Superior temporal gyrus (tissue), 1 donor: ENCODE measurements at regions not wholly inside any gene's neighbourhood (a gene's known extent, or its start where the extent isn't known, plus 50 kb on each side); places are given as distances from the start of the nearest gene placed in this dataset.

ENCODE experiments used
- DNase-seq: peaks from one replicate; pipeline ENCODE4 v3.0.0-alpha.2; 2016; ENCODE audit errors: extremely low spot score

GRCh38 chr14:83421711-83422110 lies 1888.1 kb upstream of the SEL1L start:
- DNase-seq, result no peak

GRCh38 chr14:83425138-83425537 lies 1891.5 kb upstream of the SEL1L start:
- DNase-seq, result no peak

GRCh38 chr14:83425706-83426105 lies 1892.1 kb upstream of the SEL1L start:
- DNase-seq, result no peak

GRCh38 chr14:83433618-83434017 lies 1900.0 kb upstream of the SEL1L start:
- DNase-seq, result no peak

- DNase-seq, result no peak
Measured at GRCh38 chr14:83441801-83442200, 1908.1 kb upstream of the SEL1L start.

GRCh38 chr14:83455561-83455960 lies 1921.9 kb upstream of the SEL1L start:
- no peak for DNase-seq

GRCh38 chr14:83461521-83461920 lies 1927.9 kb upstream of the SEL1L start:
- DNase-seq, result no peak

GRCh38 chr14:83462759-83463158 lies 1929.1 kb upstream of the SEL1L start:
- no peak for DNase-seq

- DNase-seq, result peak; percentile 81
Measured at GRCh38 chr14:83463500-83464098, 1929.9 kb upstream of the SEL1L start.

- DNase-seq, result no peak
Measured at GRCh38 chr14:83467811-83468210, 1934.2 kb upstream of the SEL1L start.

- DNase-seq, result no peak
Measured at GRCh38 chr14:83470466-83470865, 1936.8 kb upstream of the SEL1L start.

GRCh38 chr14:83470959-83471695 lies 1937.5 kb upstream of the SEL1L start:
- no peak for DNase-seq

- DNase-seq, result no peak
Measured at GRCh38 chr14:83473416-83474235, 1940.0 kb upstream of the SEL1L start.

- DNase-seq, result no peak
Measured at GRCh38 chr14:83478741-83479140, 1945.1 kb upstream of the SEL1L start.

GRCh38 chr14:83483063-83483462 lies 1949.4 kb upstream of the SEL1L start:
- DNase-seq, result peak; percentile 53

- no peak for DNase-seq
Measured at GRCh38 chr14:83485591-83485990, 1951.9 kb upstream of the SEL1L start.

- DNase-seq, result no peak
Measured at GRCh38 chr14:83491091-83491490, 1957.4 kb upstream of the SEL1L start.

GRCh38 chr14:83520837-83521236 lies 1987.2 kb upstream of the SEL1L start:
- DNase-seq, result no peak

GRCh38 chr14:83529531-83529930 lies 1995.9 kb upstream of the SEL1L start:
- no peak for DNase-seq

GRCh38 chr14:83533734-83534133 lies 1996.2 kb upstream of the FLRT2 start:
- no peak for DNase-seq

- no peak for DNase-seq
Measured at GRCh38 chr14:83534995-83535394, 1994.9 kb upstream of the FLRT2 start.

GRCh38 chr14:83535444-83535843 lies 1994.5 kb upstream of the FLRT2 start:
- no peak for DNase-seq

GRCh38 chr14:83541147-83541546 lies 1988.8 kb upstream of the FLRT2 start:
- DNase-seq, result no peak
